Colon (tissue), 2 donors: ENCODE measurements at regions not wholly inside any gene's neighbourhood (a gene's known extent, or its start where the extent isn't known, plus 50 kb on each side); places are given as distances from the start of the nearest gene placed in this dataset.
"Not testable (repeated sequence)": the region's sequence is repeated elsewhere in the genome, so short reads cannot be mapped to it uniquely, and the experiment has no call there.

ENCODE experiments used
- FAIRE-seq: peaks from 2 replicates; lab custom pipeline; 2012; peaks lifted over from hg19 to GRCh38; lab: Jason Lieb, UNC
- donor health status: control.
- donor health status: control.

GRCh38 chr5:174491265-174491664 is 233.1 kb upstream of the MSX2 start:
- FAIRE-seq: no peak

GRCh38 chr5:174491761-174492350 is 232.5 kb upstream of the MSX2 start:
- no peak for FAIRE-seq

GRCh38 chr5:174493530-174493929 is 230.9 kb upstream of the MSX2 start:
- FAIRE-seq: no peak

- not testable (repeated sequence) for FAIRE-seq
These were observed 226.4 kb upstream of the MSX2 start for GRCh38 chr5:174497939-174498338.

GRCh38 chr5:174498575-174498974 is 225.8 kb upstream of the MSX2 start:
- not testable (repeated sequence) for FAIRE-seq

- FAIRE-seq: no peak
These were observed 223.7 kb upstream of the MSX2 start for GRCh38 chr5:174500636-174501035.

- no peak for FAIRE-seq
These were observed 222.8 kb upstream of the MSX2 start for GRCh38 chr5:174501461-174502069.

GRCh38 chr5:174503086-174503460 is 221.3 kb upstream of the MSX2 start:
- FAIRE-seq: no peak

GRCh38 chr5:174503461-174504265 is 220.7 kb upstream of the MSX2 start:
- FAIRE-seq: no peak

GRCh38 chr5:174504266-174504726 is 220.1 kb upstream of the MSX2 start:
- no peak for FAIRE-seq

GRCh38 chr5:174505621-174506020 is 218.8 kb upstream of the MSX2 start:
- FAIRE-seq: no peak

- not testable (repeated sequence) for FAIRE-seq
These were observed 213.5 kb upstream of the MSX2 start for GRCh38 chr5:174510782-174511453.

- FAIRE-seq: no peak
These were observed 212.6 kb upstream of the MSX2 start for GRCh38 chr5:174511714-174512253.

GRCh38 chr5:174514325-174514724 is 210.1 kb upstream of the MSX2 start:
- FAIRE-seq: no peak

- no peak for FAIRE-seq
These were observed 209.4 kb upstream of the MSX2 start for GRCh38 chr5:174514983-174515394.

GRCh38 chr5:174516741-174517140 is 207.6 kb upstream of the MSX2 start:
- no peak for FAIRE-seq

- no peak for FAIRE-seq
These were observed 205.9 kb upstream of the MSX2 start for GRCh38 chr5:174518512-174518911.

GRCh38 chr5:174520420-174521396 is 203.7 kb upstream of the MSX2 start:
- FAIRE-seq: no peak

GRCh38 chr5:174521449-174521848 is 202.9 kb upstream of the MSX2 start:
- FAIRE-seq: no peak

GRCh38 chr5:174522480-174523260 is 201.7 kb upstream of the MSX2 start:
- FAIRE-seq: no peak
